ENCODE measurements at regions not wholly inside any gene's neighbourhood (a gene's known extent, or its start where the extent isn't known, plus 50 kb on each side); places are given as distances from the start of the nearest gene placed in this dataset.

DNA sequence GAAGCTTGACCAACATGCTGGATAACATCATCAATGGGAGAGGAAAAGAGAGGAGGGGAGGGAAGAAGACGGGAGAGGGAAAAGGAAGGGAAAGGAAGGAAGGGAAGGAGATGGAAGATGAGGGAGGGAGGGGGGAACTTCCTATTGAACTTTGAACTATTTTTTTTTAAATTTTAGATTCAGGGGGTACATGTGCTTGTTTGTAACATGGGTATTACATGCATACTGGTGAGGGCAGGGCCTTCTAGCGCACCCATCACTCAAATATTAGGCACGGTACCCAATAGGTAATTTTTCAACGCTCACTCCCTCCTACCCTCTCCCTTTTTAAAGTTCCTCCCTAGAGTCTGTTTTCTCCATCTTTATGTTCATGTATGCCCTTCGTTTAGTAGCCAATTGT is 383.2 kb upstream of the XYLT1 start:
- TF ChIP-seq POLR2A (IDR thresholded peaks at IDR 0.05): no peak
- no peak for TF ChIP-seq POLR2AphosphoS5 (IDR thresholded peaks at IDR 0.05)
- TF ChIP-seq EP300 (IDR thresholded peaks at IDR 0.05; ENCODE audit: low read depth): no peak
- TF ChIP-seq CTCF (IDR thresholded peaks at IDR 0.05): no peak
